ENCODE measurements at regions not wholly inside any gene's neighbourhood (a gene's known extent, or its start where the extent isn't known, plus 50 kb on each side); places are given as distances from the start of the nearest gene placed in this dataset.
"Not testable (repeated sequence)": the region's sequence is repeated elsewhere in the genome, so short reads cannot be mapped to it uniquely, and the experiment has no call there.

DNA sequence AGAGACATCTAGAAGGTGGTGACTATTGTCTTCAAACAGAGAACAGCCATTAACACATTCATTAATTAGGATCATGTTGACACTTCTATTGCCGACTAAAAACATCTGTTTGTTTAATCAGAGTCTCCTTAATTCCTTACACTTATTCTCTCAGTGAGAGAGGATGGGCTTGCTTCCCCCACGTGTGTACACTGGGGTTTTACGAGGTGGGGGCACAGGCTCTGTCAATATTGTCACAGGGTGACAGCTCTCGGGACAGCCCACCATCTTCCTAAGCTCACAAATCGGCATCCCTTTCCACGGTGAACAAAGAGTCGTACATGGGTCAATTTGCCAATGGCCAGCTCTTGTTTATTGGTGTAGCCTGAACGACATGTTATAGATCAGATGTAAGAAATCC, 413.2 kb downstream of the MIAT start:
- H3K4me3 ChIP-seq (ENCODE audit: low read depth, low read length), result no peak overlapping the region
- TF ChIP-seq, protein P1, sequence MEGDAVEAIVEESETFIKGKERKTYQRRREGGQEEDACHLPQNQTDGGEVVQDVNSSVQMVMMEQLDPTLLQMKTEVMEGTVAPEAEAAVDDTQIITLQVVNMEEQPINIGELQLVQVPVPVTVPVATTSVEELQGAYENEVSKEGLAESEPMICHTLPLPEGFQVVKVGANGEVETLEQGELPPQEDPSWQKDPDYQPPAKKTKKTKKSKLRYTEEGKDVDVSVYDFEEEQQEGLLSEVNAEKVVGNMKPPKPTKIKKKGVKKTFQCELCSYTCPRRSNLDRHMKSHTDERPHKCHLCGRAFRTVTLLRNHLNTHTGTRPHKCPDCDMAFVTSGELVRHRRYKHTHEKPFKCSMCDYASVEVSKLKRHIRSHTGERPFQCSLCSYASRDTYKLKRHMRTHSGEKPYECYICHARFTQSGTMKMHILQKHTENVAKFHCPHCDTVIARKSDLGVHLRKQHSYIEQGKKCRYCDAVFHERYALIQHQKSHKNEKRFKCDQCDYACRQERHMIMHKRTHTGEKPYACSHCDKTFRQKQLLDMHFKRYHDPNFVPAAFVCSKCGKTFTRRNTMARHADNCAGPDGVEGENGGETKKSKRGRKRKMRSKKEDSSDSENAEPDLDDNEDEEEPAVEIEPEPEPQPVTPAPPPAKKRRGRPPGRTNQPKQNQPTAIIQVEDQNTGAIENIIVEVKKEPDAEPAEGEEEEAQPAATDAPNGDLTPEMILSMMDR (IDR thresholded peaks at IDR 0.05; ENCODE audit: low read depth, low read length, missing control alignments), result no peak
- no peak for DNase-seq (ENCODE audit: low read depth)

DNA sequence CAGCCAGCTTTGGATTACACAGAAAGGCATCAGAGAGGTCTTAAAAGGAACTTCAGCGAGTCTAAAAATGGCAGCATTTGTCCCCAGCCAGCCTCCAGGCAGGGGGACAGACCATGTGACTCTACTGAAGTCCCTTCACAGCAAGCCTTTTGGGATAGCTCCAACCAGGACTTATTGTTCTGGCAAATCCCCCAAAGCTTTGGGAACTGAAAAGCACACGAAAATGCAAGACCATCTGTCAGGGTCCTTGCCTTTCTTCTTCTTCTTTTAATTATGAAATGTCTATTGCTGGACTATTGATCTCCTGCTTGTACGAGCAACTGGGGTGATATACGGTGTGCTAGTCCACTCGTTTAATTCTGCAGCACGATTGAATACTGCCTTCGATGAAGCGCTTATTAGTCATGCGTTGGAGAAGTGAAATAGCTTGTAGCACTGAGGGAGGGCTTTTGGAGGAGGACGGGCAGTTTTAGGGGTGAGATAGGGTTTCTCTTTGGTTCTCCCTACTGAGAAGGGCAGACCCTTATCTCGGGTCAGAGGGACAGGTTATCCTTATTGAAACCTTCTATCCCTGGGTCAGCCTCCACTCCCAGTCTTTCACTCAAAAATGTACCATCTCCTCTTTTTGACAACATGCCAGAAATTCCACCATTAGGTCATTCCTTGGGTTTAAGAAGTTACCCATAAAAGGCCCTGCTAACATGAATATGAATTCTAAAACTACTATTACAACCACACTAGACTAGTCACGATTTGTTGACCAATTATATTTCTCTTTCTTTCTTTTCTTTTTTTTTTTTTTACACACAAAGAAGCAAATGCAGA, 416.4 kb downstream of the MIAT start:
- H3K4me3 ChIP-seq (ENCODE audit: low read depth, low read length), result no peak overlapping the region
- no peak for DNase-seq (ENCODE audit: low read depth)
- TF ChIP-seq, protein P1 (IDR thresholded peaks at IDR 0.05; ENCODE audit: low read depth, low read length, missing control alignments), result no peak

DNA sequence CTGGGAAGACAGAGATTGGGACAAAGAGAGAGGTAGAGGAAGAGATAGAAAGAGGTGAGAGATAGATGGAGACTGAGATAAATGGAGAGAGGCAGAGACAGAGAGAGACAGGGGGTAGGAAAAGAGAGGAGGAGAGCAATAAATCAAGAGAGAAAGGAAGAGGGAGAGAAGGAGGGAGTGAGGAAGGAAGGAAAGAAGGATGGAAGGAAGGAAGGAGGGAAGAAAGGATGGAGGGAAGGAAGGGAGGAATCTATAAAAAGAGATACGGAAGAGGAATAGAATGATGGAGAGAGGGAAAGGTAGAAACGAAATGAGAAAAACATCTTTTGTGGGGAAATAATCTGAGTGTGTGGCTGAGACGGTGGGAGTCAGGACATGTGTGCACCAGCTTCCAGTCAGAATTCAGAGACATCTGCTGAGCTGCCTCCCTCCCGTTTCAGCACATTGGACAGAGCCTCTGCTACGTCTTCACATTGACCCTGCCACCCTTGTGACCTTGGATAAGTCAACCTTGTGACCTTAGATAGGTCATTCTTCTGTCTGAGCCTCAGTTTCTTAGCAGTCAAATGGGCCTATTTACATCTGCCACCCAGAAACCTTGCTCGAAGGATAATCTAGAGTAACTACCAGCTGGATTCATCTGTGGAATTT, 417.8 kb downstream of the MIAT start:
- H3K4me3 ChIP-seq (ENCODE audit: low read depth, low read length), result no peak overlapping the region
- TF ChIP-seq, protein P1 (IDR thresholded peaks at IDR 0.05; ENCODE audit: low read depth, low read length, missing control alignments), result no peak
- no peak for DNase-seq (ENCODE audit: low read depth)

DNA sequence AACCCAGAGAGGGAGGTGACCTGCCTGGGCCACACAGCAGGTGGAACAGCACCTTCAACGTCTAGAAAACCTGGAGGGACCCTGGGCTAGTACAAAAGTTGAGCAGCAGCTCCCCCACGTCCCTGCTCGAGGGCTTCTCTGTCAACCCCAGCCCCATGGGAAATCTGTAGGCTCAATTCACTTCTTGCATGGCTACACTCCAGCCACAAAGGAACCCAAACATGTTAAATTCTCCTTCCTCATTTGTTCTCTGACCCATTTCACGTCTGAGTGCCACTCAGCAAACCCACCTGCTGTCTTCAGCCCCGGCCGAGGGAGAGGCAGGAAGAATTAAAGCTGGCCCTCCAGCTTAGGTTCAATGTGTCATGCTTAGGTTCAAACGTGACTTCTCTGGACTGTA, 418.5 kb downstream of the MIAT start:
- no peak overlapping the region for H3K4me3 ChIP-seq (ENCODE audit: low read depth, low read length)
- DNase-seq (ENCODE audit: low read depth), result no peak
- TF ChIP-seq, protein P1 (IDR thresholded peaks at IDR 0.05; ENCODE audit: low read depth, low read length, missing control alignments), result no peak

DNA sequence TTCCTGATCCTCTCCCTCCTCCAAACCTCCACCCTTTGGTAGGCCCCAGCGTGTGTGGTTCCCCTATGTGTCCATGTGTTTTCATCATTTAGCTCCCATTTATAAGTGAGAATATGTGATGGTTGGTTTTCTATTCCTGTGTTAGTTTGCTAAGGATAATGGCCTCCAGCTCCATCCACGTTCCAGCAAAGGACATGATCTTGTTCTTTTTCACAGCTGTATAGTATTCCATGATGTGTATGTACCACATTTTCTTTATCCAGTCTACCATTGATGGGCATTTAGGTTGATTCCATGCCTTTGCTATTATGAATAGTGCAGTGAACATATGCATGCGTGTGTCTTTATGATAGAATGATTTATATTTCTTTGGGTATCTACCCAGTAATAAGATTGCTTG, 420.7 kb downstream of the MIAT start:
- H3K4me3 ChIP-seq (ENCODE audit: low read depth, low read length); DNase-seq (ENCODE audit: low read depth): not testable (repeated sequence)

DNA sequence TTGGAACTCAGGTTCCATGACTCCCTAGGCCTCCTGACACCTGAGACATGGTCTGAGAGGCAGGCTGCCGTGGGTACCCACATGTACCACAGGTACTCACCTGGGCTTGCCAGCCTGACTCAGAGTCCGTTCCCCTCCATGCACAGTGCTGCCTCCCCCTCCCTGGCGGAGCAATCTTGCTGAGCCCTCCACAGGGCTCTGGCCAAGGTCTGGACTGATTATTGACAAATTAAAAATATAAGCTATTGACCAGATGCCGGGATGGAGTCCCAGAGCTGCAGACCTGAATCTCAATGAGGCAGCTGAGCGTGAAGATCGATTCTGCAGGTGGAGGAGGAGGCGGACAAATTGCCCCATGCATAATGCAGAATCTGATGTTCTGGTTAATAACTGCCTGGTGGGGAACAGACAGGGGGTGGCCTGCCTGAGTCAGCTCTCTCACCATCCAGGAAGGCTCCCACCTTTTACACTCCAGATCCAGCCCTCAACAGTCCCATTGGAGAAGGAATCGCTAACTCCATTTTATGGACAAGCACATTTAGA, 422.7 kb downstream of the MIAT start:
- TF ChIP-seq, protein P1 (IDR thresholded peaks at IDR 0.05; ENCODE audit: low read depth, low read length, missing control alignments), result no peak
- H3K4me3 ChIP-seq (ENCODE audit: low read depth, low read length), result no peak overlapping the region
- DNase-seq (ENCODE audit: low read depth), result no peak

DNA sequence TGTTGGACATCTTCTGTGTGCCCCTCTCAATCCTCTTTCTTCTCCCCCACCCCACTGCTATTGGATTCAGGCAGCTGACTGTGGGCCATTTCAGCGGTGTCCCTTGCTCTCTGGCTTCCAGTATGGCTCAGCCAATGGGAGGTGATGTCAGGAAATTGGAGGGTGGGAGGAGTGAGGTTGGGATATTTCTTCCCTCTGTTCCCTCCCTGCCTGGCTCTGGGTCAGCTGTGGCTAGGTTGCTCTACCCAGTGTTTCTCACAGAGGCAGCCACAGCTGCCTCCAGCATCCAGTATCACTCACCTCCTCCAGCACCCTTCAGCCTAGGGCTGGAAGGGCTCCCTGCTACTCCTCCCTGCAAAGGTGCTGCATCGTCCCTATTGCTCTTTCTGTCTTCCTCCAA, 423.5 kb downstream of the MIAT start:
- TF ChIP-seq, protein P1 (IDR thresholded peaks at IDR 0.05; ENCODE audit: low read depth, low read length, missing control alignments), result no peak
- H3K4me3 ChIP-seq (ENCODE audit: low read depth, low read length), result no peak overlapping the region
- DNase-seq (ENCODE audit: low read depth), result no peak
